ENCODE measurements at regions not wholly inside any gene's neighbourhood (a gene's known extent, or its start where the extent isn't known, plus 50 kb on each side); places are given as distances from the start of the nearest gene placed in this dataset.

- TF ChIP-seq CTCF (IDR thresholded peaks at IDR 0.05; ENCODE audit: low read length) = no peak
- no peak for TF ChIP-seq EZH2 (IDR thresholded peaks at IDR 0.05; ENCODE audit: borderline replicate concordance, low read length)
These were observed 187.6 kb upstream of the NECTIN1 start for GRCh38 chr11:119916568-119916967.

All from OCI-LY1 (cell line).